ENCODE measurements at regions not wholly inside any gene's neighbourhood (a gene's known extent, or its start where the extent isn't known, plus 50 kb on each side); places are given as distances from the start of the nearest gene placed in this dataset.

DNA sequence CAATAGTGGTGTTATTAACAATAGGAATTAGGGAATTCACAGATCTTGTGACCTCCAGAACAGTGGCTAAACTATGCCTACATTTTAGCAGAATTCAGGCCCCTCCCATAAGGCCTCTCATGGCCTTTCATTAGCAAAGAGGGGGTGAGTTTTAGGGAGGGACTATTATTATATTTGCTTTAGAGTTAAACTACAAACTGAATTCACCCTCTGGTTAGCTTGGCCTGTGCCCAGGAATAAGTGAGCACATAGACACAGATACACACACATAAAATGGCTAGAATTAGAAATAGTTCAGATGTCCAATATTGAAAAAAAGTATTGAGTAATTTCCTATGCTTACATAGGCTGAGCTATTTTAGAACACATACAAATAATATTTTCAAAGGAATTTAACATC lies 818.8 kb upstream of the COBL start:
- Histone ChIP-seq H3K4me3 (ENCODE audit: low read depth in 1 of 2, low read length in 2 of 2) (no peak overlapping the region), H3K27me3 (ENCODE audit: control insufficient read depth in 1 of 2, insufficient read depth in 2 of 2, low read length in 2 of 2) (no peaks in the 10 kb centered on the region), H3K9me3 (ENCODE audit: low read length) (no peaks in the 10 kb centered on the region), H3K36me3 (ENCODE audit: insufficient read depth, low read length) (no peaks in the 10 kb centered on the region), H3K4me1 (ENCODE audit: insufficient read depth, low read length) (no peaks in the 10 kb centered on the region), H3K27ac (ENCODE audit: low read depth, low read length) (no peak overlapping the region), H3K9ac (ENCODE audit: low read length) (no peak overlapping the region)

GRCh38 chr7:52129278-52129677 lies 812.7 kb upstream of the COBL start:
- H3K9ac ChIP-seq (ENCODE audit: low read length): no peak overlapping the region
- no peaks in the 10 kb centered on the region for H3K36me3 ChIP-seq (ENCODE audit: insufficient read depth, low read length)
- H3K9me3 ChIP-seq (ENCODE audit: low read length): no peaks in the 10 kb centered on the region
- H3K27me3 ChIP-seq (ENCODE audit: control insufficient read depth in 1 of 2, insufficient read depth in 2 of 2, low read length in 2 of 2): no peaks in the 10 kb centered on the region
- no peak overlapping the region for H3K27ac ChIP-seq (ENCODE audit: low read depth, low read length)
- no peaks in the 10 kb centered on the region for H3K4me1 ChIP-seq (ENCODE audit: insufficient read depth, low read length)
- no peak overlapping the region for H3K4me3 ChIP-seq (ENCODE audit: low read depth in 1 of 2, low read length in 2 of 2)

DNA sequence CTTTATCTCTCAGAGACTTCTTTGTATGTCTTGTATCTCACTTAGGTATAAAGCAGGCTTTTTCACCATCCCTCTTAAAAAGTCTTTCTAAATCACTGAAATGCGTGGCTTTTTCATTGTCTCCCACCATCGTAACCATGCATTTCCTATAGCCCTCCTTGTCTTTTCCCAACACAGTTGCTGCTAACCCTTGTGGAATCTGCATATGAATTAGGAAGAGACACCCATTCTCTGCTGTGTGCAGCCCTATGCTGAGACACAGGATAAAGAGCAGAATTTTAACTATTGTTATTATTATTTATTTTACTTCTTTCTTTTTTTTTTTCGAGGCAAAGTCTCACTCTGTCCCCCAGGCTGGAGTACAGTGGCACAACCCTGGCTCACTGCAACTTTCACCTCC lies 804.3 kb upstream of the COBL start:
- H3K9ac ChIP-seq (ENCODE audit: low read length): no peak overlapping the region
- H3K27me3 ChIP-seq (ENCODE audit: control insufficient read depth in 1 of 2, insufficient read depth in 2 of 2, low read length in 2 of 2): no peaks in the 10 kb centered on the region
- no peaks in the 10 kb centered on the region for H3K36me3 ChIP-seq (ENCODE audit: insufficient read depth, low read length)
- H3K9me3 ChIP-seq (ENCODE audit: low read length): no peaks in the 10 kb centered on the region
- H3K27ac ChIP-seq (ENCODE audit: low read depth, low read length): no peak overlapping the region
- no peaks in the 10 kb centered on the region for H3K4me1 ChIP-seq (ENCODE audit: insufficient read depth, low read length)
- H3K4me3 ChIP-seq (ENCODE audit: low read depth in 1 of 2, low read length in 2 of 2): no peak overlapping the region

GRCh38 chr7:52119537-52119936 lies 802.9 kb upstream of the COBL start:
- Histone ChIP-seq H3K36me3 (ENCODE audit: insufficient read depth, low read length) (no peaks in the 10 kb centered on the region), H3K4me3 (ENCODE audit: low read depth in 1 of 2, low read length in 2 of 2) (no peak overlapping the region), H3K9me3 (ENCODE audit: low read length) (no peaks in the 10 kb centered on the region), H3K4me1 (ENCODE audit: insufficient read depth, low read length) (no peaks in the 10 kb centered on the region), H3K27ac (ENCODE audit: low read depth, low read length) (no peak overlapping the region), H3K27me3 (ENCODE audit: control insufficient read depth in 1 of 2, insufficient read depth in 2 of 2, low read length in 2 of 2) (no peaks in the 10 kb centered on the region), H3K9ac (ENCODE audit: low read length) (no peak overlapping the region)

- no peaks in the 10 kb centered on the region for H3K27me3 ChIP-seq (ENCODE audit: control insufficient read depth in 1 of 2, insufficient read depth in 2 of 2, low read length in 2 of 2)
- H3K27ac ChIP-seq (ENCODE audit: low read depth, low read length): no peak overlapping the region
- no peak overlapping the region for H3K9ac ChIP-seq (ENCODE audit: low read length)
- H3K4me3 ChIP-seq (ENCODE audit: low read depth in 1 of 2, low read length in 2 of 2): no peak overlapping the region
- H3K36me3 ChIP-seq (ENCODE audit: insufficient read depth, low read length): no peaks in the 10 kb centered on the region
- no peaks in the 10 kb centered on the region for H3K4me1 ChIP-seq (ENCODE audit: insufficient read depth, low read length)
- H3K9me3 ChIP-seq (ENCODE audit: low read length): no peaks in the 10 kb centered on the region
These were observed 797.9 kb upstream of the COBL start for GRCh38 chr7:52114509-52114908.

DNA sequence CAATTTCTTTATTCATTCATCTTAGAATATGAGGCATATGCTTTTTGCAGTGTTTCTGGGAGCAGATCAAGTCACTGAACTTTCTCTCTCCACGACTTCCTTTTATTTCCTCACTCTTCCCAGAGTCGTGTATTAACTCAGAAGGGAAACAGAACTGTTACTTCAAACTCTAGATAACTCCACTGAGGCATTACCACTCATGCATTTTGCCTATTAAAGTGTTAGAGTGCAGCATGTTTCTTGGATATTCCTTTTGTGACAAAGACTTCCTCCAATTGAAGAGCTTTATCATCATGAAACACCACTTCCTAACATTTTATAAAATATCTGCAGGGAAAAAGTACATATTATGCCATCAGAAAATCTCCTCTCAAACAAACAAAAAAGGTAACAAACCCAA lies 797.4 kb upstream of the COBL start:
- no peaks in the 10 kb centered on the region for H3K4me1 ChIP-seq (ENCODE audit: insufficient read depth, low read length)
- H3K27me3 ChIP-seq (ENCODE audit: control insufficient read depth in 1 of 2, insufficient read depth in 2 of 2, low read length in 2 of 2): no peaks in the 10 kb centered on the region
- H3K9me3 ChIP-seq (ENCODE audit: low read length): no peaks in the 10 kb centered on the region
- H3K36me3 ChIP-seq (ENCODE audit: insufficient read depth, low read length): no peaks in the 10 kb centered on the region
- H3K9ac ChIP-seq (ENCODE audit: low read length): no peak overlapping the region
- no peak overlapping the region for H3K4me3 ChIP-seq (ENCODE audit: low read depth in 1 of 2, low read length in 2 of 2)
- no peak overlapping the region for H3K27ac ChIP-seq (ENCODE audit: low read depth, low read length)

GRCh38 chr7:52107355-52107754 lies 790.7 kb upstream of the COBL start:
- Histone ChIP-seq H3K27me3 (ENCODE audit: control insufficient read depth in 1 of 2, insufficient read depth in 2 of 2, low read length in 2 of 2) (no peaks in the 10 kb centered on the region), H3K4me3 (ENCODE audit: low read depth in 1 of 2, low read length in 2 of 2) (no peak overlapping the region), H3K36me3 (ENCODE audit: insufficient read depth, low read length) (no peaks in the 10 kb centered on the region), H3K27ac (ENCODE audit: low read depth, low read length) (no peak overlapping the region), H3K4me1 (ENCODE audit: insufficient read depth, low read length) (no peaks in the 10 kb centered on the region), H3K9me3 (ENCODE audit: low read length) (no peaks in the 10 kb centered on the region), H3K9ac (ENCODE audit: low read length) (no peak overlapping the region)

DNA sequence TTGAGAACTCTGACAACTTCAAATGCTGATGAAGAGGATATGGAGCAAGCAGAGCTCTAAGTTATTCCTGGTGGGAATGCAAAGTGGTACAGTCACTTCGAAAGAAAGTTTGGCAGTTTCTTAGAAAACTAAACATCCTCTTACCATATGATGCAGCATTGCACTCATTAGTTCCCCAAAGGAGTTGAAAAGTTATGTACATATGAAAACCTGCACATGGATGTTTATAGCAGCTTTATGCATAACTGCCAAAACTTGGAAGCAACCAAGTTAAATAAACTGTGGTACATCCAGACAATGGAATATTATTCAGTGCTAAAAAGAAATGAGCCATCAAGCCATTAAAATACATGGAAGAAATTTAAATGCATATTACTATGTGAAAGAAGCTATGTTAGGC lies 779.3 kb upstream of the COBL start:
- Histone ChIP-seq H3K36me3 (ENCODE audit: insufficient read depth, low read length) (no peaks in the 10 kb centered on the region), H3K27ac (ENCODE audit: low read depth, low read length) (no peak overlapping the region), H3K9ac (ENCODE audit: low read length) (no peak overlapping the region), H3K4me1 (ENCODE audit: insufficient read depth, low read length) (no peaks in the 10 kb centered on the region), H3K4me3 (ENCODE audit: low read depth in 1 of 2, low read length in 2 of 2) (no peak overlapping the region), H3K9me3 (ENCODE audit: low read length) (no peaks in the 10 kb centered on the region), H3K27me3 (ENCODE audit: control insufficient read depth in 1 of 2, insufficient read depth in 2 of 2, low read length in 2 of 2) (no peaks in the 10 kb centered on the region)

- no peaks in the 10 kb centered on the region for H3K4me1 ChIP-seq (ENCODE audit: insufficient read depth, low read length)
- H3K9ac ChIP-seq (ENCODE audit: low read length): no peak overlapping the region
- H3K4me3 ChIP-seq (ENCODE audit: low read depth in 1 of 2, low read length in 2 of 2): no peak overlapping the region
- no peak overlapping the region for H3K27ac ChIP-seq (ENCODE audit: low read depth, low read length)
- no peaks in the 10 kb centered on the region for H3K27me3 ChIP-seq (ENCODE audit: control insufficient read depth in 1 of 2, insufficient read depth in 2 of 2, low read length in 2 of 2)
- no peaks in the 10 kb centered on the region for H3K36me3 ChIP-seq (ENCODE audit: insufficient read depth, low read length)
- no peaks in the 10 kb centered on the region for H3K9me3 ChIP-seq (ENCODE audit: low read length)
These were observed 775.4 kb upstream of the COBL start for GRCh38 chr7:52091996-52092395.

GRCh38 chr7:52091101-52091500 lies 774.5 kb upstream of the COBL start:
- Histone ChIP-seq H3K27ac (ENCODE audit: low read depth, low read length) (no peak overlapping the region), H3K27me3 (ENCODE audit: control insufficient read depth in 1 of 2, insufficient read depth in 2 of 2, low read length in 2 of 2) (no peaks in the 10 kb centered on the region), H3K9me3 (ENCODE audit: low read length) (no peaks in the 10 kb centered on the region), H3K36me3 (ENCODE audit: insufficient read depth, low read length) (no peaks in the 10 kb centered on the region), H3K9ac (ENCODE audit: low read length) (no peak overlapping the region), H3K4me3 (ENCODE audit: low read depth in 1 of 2, low read length in 2 of 2) (no peak overlapping the region), H3K4me1 (ENCODE audit: insufficient read depth, low read length) (no peaks in the 10 kb centered on the region)

DNA sequence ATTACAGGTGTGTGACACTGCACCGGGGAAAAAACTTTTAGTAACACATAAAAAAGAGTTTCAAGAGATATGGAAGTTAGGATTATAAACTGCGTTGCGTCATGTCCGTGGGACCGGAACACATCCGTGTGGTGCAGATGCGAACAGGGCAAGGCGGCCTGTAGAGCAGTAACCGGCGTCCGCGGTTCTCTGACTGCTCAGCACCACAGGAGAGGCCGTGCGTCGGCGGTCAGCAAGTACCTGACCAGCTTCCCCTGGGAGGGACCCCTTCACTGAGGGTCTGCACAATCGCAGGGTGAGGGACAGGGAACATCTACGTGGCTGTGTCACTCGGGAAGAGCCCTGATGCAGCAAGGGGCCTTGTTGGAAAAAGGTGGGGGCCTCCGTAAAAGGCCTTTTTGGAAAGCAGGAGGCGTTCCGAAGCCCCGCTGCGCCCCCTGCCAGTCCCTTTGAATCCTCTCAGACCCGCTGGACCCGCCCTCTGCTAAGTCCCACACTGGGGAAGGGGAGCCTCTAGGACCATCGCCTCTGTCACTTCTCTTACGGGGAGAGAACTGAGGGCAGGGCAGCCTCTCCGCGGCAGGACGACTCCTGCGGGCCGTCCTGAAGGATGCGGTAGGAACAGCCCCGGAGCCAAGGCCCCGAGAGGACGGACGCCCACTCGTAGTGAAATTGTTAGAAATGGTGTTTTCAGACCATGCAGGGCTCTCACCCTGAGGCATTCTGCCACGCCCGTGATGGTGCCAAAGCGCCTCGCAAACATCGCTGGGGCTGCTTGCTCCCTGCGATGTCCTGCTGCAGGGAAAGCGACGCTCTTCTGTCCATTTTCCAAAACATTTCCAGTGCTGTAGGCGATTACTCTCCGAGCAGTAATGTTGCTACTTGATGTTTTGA lies 771.6 kb upstream of the COBL start:
- Histone ChIP-seq H3K4me3 (ENCODE audit: low read depth in 1 of 2, low read length in 2 of 2) (peak overlapping the region in 1 of 2 donors; percentile 16), H3K9ac (ENCODE audit: low read length) (no peak overlapping the region)

GRCh38 chr7:52085610-52086009 lies 769.0 kb upstream of the COBL start:
- H3K9me3 ChIP-seq (ENCODE audit: low read length): no peaks in the 10 kb centered on the region
- H3K4me3 ChIP-seq (ENCODE audit: low read depth in 1 of 2, low read length in 2 of 2): no peak overlapping the region
- H3K27me3 ChIP-seq (ENCODE audit: control insufficient read depth in 1 of 2, insufficient read depth in 2 of 2, low read length in 2 of 2): no peaks in the 10 kb centered on the region

More for the DNA sequence above, 771.6 kb upstream of the COBL start:
- no peaks in the 10 kb centered on the region for H3K27me3 ChIP-seq (ENCODE audit: control insufficient read depth in 1 of 2, insufficient read depth in 2 of 2, low read length in 2 of 2)
- H3K36me3 ChIP-seq (ENCODE audit: insufficient read depth, low read length): no peaks in the 10 kb centered on the region
- H3K4me1 ChIP-seq (ENCODE audit: insufficient read depth, low read length): no peaks in the 10 kb centered on the region
- no peak overlapping the region for H3K27ac ChIP-seq (ENCODE audit: low read depth, low read length)
- no peaks in the 10 kb centered on the region for H3K9me3 ChIP-seq (ENCODE audit: low read length)

More at GRCh38 chr7:52085610-52086009, 769.0 kb upstream of the COBL start:
- Histone ChIP-seq H3K9ac (ENCODE audit: low read length) (no peak overlapping the region), H3K4me1 (ENCODE audit: insufficient read depth, low read length) (no peaks in the 10 kb centered on the region), H3K36me3 (ENCODE audit: insufficient read depth, low read length) (no peaks in the 10 kb centered on the region), H3K27ac (ENCODE audit: low read depth, low read length) (no peak overlapping the region)
